Activated effector memory CD4-positive, alpha-beta T cell treated with Interleukin-2 at 50 U/mL for 16 hours (primary cell): ENCODE measurements at regions not wholly inside any gene's neighbourhood (a gene's known extent, or its start where the extent isn't known, plus 50 kb on each side); places are given as distances from the start of the nearest gene placed in this dataset.

ENCODE experiments used
- DNase-seq: peaks from one replicate; pipeline ENCODE4 v3.0.0-alpha.2; 2020

DNA sequence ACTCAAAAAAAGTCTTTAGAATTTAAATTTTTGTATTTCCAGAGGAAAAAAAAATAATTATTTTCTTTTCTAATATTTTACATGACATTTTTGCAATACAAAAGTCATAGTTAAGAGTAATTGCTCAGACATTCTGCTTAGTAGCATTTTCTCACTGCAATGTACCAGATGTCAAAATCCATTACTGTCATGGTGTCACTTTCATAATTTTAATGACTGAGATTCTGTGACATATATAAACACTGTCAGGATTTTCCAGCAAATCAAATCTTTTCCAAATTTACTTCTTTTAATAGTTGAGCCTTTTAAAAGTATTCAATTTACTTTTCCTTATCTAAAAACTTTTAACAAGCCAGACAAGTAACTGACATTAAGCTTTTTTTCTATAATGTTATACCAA is 422.7 kb downstream of the GRIA2 start:
- DNase-seq = no peak

DNA sequence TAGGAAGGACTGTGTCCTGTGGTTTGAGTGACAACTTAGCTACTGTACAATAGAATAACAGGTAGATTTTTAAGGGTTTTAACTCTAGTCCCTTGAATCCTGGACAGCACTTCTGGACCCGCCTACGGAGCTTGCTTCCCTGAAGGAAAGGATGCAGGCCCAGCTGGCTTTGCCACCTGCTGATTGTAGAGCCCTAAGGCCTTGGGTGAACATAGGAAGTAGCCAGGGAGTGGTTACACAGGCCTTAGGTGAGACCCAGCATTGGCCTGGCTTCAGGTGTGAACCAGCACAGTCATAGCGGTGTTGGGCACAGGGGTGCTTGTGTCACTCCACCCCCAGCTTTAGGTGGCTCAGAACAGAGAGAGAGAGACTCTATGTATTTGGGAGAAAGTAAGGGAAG is 413.5 kb downstream of the GRIA2 start:
- no peak for DNase-seq

DNA sequence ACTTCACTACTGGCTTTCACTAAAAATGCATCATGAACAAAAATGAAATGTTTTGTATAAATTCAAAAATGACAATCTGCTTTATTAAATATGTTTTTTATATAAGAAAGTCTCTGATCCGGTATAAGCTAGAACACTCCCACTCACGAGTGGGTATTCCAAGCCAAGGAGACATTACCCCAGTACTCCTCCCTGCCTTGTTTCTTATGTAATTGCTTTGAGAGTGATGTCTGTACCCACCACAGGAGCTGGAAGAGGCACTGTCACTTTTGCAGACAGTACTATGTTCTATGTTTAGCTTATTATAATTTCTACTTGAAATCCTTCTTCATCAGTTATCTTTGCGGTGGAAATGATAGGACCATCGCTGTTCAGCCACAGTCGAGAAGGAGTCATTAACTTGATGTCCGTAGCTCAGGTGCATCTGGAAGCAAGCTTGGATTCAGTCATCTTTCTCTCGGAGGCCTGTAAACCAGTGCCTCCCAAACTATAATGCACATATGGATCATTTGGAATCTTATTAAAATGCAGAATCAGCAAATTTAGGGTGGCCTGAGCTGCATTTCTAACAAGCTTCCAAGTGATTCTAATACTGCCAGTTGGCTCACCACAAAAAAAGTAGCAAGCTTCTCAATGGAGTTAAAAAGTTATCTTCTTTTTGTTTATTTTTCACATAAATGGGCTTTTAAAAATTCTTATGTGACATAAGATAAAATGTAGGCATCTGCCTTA is 396.4 kb downstream of the GRIA2 start:
- DNase-seq = no peak

GRCh38 chr4:157607996-157608395 is 387.5 kb downstream of the GRIA2 start:
- no peak for DNase-seq

DNA sequence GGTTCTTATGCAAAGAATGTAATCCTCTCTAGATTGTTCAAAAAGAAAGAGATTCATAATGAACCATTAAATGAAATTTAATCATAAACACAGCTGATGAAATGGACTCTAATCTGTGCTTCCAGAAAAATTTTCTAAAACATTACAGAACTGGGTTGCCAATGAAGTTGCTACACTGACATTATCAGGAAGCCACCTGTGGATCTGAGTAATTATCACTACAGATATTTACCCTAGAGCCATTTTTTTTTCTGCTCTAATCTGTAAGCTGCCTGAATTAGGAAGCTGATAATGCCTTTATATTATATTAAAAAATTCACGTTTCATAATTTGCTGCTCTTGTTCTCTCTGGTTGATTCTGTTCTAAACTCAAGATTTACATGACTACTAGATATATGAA is 380.1 kb downstream of the GRIA2 start:
- no peak for DNase-seq

- no peak for DNase-seq
Observed at GRCh38 chr4:157591245-157591644, 370.7 kb downstream of the GRIA2 start.

DNA sequence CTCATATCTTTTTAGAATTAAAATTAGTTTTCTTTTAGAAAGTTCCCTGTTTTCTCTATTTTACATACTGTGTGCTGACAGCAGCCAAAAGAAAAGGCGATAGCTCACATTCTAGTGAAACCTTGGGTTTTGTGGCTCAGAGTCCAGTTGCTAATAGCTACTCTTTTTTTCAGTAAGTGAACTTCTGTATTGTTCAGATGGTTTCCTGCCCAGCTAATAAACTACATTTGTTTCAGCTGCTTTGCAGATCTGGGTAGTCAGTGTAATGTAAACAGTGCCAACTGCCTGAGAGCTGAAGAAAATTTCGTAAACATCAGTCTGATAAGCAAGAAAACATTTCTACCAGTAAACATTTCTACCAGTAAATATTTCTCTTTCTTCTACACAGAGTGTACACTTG is 370.2 kb downstream of the GRIA2 start:
- no peak for DNase-seq

- DNase-seq = no peak
Observed at GRCh38 chr4:157587681-157588423, 367.3 kb downstream of the GRIA2 start.

DNA sequence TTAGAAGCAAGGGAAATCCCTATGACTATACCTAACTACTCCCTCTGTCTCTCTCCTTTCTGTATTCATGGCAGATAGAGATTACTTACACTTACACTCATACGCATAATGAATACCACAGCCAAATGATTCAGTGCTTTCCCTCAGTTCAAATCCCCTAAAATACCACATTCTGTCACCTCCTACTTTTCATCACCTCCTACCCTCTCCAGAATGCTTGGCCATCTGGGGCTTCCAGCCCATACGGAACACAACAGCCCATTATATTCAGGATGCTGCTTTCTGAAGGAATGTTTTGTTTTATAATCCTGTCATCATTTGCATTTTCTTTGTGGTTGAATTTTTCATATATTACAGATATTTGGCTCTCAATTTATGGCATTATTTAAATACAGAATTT is 361.6 kb downstream of the GRIA2 start:
- DNase-seq = no peak

DNA sequence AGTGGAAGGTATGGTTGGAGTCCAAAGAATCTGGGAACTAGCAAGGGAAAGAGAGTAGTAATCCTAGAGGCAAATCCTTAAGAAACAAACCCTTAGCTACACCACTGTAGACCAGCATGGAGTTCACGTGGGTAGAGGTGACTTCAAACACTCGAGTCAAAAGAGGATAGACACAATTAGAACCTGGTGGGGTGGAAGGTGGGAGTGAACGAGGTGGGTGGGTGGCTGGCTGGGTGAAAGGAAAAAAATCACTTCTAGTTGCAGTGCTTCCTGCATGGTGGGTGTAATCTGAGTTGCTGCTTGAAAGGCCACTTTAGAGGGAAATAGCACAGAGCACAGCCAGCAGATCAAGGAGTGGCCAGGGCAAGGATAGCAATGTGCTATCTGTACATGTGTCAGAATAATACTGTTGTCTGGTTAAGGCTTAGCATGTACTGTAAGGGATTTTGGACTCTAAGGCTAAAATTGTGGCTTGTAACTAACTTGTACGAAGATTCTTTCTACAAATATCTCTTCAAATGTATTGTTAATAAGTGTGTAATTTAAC is 356.2 kb downstream of the GRIA2 start:
- no peak for DNase-seq

DNA sequence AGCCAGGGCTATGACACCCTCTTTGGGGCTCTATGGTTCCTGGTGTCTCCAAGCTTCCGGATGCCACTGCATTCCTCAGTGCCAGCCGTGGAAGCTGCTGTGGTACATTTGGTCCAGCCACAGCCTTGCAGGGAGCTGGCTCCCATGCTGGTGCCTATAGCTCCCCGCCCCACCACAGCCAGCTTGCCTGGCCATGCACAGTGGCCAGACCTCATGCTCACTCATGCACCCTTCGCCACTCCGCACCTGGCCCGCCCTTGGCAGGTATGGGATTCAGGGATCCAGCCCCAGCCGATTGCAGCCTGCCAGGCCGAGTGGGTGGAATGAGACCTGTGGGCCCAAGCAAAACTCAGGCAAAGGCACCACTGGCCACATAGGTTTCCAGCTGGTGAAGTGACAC is 354.8 kb downstream of the GRIA2 start:
- DNase-seq = no peak

DNA sequence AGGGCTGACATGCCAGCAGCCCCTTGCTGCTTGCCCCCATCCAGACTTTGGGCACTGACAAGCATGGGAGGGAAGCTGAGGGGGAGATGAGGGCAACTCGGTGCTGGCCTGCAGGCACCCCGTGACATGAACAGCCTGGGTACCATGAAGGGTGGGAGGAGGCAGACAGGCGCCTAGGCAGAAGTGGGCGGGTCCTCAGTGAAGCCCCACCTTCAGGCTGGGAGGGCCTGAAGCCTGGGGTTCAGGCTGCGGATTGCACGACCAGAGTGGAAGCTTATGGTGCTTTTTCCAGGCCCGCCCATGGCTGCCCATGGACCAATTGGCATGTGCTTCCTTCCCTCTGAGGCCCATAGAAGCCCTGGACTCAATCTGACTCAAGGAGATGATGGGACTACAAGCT is 354.1 kb downstream of the GRIA2 start:
- DNase-seq = no peak

GRCh38 chr4:157572951-157573350 is 352.4 kb downstream of the GRIA2 start:
- DNase-seq = no peak

DNA sequence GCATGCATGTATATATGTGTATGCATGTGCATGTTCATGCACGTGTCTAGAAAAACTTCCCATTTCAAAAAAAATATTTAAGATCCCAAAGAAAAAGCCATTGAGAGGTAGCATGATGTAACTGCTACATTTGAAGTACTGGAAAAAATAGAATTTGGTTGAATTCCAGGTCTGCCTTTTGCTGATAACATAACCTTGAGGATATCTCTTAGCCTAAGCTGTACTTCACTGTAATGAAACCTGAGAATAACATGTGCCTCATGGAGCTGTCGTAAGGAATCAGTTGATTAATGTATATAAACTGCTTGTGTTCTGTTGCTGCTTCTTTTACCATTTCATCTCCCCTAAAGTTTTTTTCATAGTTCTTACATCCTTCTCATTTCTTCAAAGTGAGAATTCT is 351.8 kb downstream of the GRIA2 start:
- DNase-seq = no peak

- DNase-seq = no peak
Observed at GRCh38 chr4:157564771-157565170, 344.2 kb downstream of the GRIA2 start.

- DNase-seq = no peak
Observed at GRCh38 chr4:157564218-157564617, 343.7 kb downstream of the GRIA2 start.

GRCh38 chr4:157558016-157558415 is 337.5 kb downstream of the GRIA2 start:
- DNase-seq = no peak

DNA sequence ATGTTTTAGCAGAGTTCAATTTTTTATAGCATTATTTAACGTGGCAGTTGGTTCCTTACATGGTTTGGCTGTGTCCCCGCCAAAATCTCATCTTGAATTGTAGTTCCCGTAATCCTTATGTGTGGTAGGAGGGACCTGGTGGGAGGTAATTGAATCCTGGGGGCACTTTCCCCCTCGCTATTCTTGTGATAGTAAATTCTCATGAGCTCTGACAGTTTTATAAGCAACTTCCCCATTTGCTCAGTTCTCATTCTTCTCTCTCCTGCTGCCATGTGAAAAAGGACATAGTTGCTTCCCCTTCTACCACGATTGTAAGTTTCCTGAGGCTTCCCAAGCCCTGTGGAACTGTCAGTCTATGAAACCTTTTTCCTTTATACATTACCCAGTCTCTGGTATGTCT is 329.5 kb downstream of the GRIA2 start:
- DNase-seq = no peak

DNA sequence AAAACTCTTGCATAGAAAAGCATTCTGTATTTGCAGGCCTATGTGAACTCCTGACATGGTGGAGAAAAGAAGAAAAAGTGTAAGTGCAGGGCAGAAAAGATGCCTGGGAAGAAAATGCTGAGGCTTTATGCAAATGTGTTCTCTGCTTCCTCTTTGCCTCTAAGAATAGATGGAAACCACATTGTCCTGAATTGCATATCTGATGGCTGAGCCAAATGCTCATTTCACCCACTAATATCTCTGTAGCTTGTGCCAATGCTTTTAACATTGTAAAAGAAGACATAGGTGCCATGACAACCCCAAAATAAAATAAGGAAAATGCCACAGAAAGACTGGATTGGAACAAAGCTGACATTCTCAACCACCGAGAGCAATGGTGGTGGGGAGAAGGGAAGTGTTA is 307.4 kb downstream of the GRIA2 start:
- DNase-seq = no peak

DNA sequence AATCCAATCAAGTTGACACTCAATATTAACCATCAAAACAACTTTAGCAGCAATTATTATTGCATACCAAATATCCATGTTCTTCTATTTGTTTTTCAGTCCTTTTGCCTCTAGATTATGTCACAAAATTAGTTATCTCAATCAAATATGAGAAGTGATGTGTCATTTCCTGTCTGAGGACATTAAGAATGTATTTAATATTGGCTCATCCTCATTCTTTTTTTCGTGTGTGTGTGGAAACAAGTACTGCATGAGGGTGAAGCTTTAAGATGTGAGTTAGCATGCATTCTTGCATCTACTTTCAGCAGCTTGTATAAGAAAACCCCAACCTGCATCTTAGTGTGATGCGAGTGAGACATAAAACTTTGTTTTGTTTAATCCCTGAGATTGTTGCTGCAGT is 301.4 kb downstream of the GRIA2 start:
- DNase-seq = no peak

- DNase-seq = no peak
Observed at GRCh38 chr4:157514711-157515110, 294.2 kb downstream of the GRIA2 start.

DNA sequence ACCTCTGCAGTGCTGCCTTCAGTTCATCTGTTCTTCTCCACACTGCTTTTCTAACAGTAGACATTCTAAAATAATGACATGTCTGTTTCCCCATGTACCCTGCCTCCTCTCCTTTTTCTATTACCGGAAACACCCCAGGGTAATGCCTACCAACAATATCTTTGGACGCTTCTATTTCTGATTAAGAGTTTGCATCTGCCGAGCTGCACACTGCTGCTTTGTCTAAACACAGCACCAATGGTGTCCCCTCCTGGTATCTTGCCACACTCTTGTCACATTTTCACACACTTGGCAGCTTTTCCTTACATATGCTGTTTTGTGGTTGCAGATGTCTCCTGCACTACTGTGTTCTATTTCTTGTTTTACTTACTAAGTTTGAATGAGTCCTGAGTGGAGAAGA is 288.8 kb downstream of the GRIA2 start:
- DNase-seq = no peak

DNA sequence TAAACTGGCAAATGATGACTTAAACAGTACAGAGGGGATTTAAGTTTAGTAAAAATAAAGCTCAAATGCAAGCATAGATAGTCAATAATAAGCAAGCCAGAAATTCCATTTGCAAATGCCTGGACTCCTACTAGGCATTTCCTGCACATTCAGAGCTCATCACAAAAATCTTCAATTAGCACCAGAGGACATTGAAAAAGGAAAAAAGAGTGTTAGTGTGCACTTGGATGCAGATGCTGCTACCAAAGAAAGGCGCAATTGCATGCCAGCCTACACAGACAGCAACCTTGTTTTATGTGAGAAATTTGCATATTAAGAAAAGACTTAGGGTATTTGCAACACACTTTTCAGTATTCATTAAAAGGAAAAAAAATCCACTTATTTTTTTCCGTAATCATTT is 282.1 kb downstream of the GRIA2 start:
- no peak for DNase-seq

- no peak for DNase-seq
Observed at GRCh38 chr4:157459785-157460184, 239.3 kb downstream of the GRIA2 start.

GRCh38 chr4:157447195-157447594 is 226.7 kb downstream of the GRIA2 start:
- DNase-seq = no peak
